Activated B cell treated with CpG ODN at 0.5 μM for 24 hours (primary cell): ENCODE measurements at regions not wholly inside any gene's neighbourhood (a gene's known extent, or its start where the extent isn't known, plus 50 kb on each side); places are given as distances from the start of the nearest gene placed in this dataset.
A peak's percentile ranks its signal among the peaks of the same experiment; 100 is the strongest.

Experiments used
- ATAC-seq: fragments of 200-7000 bp; cut with Tn5 transposase; one replicate; pipeline ENCODE4 v1.10.0; 2021; ENCODE audit warnings: low read depth, mild to moderate bottlenecking, moderate library complexity
- CTCF ChIA-PET: fragments of 350-600 bp; sonication (Branson Sonifier 250); formaldehyde crosslinking; loops from one replicate; lab custom pipeline; 2021; ENCODE audit warnings: antibody characterized with exemption; lab: Charles Lee
- POLR2A ChIA-PET: fragments of 350-600 bp; sonication (Branson Sonifier 250); formaldehyde crosslinking; loops from one replicate; lab custom pipeline; 2021; ENCODE audit warnings: antibody characterized with exemption; lab: Charles Lee
- DNase-seq: peaks from one replicate; pipeline ENCODE4 v3.0.0; 2022
- H3K27ac Mint-ChIP-seq: one replicate; pipeline ENCODE4 v1.8.0; 2020; ENCODE audit warnings: mixed read lengths
- H3K27me3 Mint-ChIP-seq: one replicate; pipeline ENCODE4 v1.8.0; 2021; ENCODE audit warnings: mixed read lengths
- H3K36me3 Mint-ChIP-seq: one replicate; pipeline ENCODE4 v1.8.0; 2021; ENCODE audit warnings: low read depth, mixed read lengths
- H3K4me1 Mint-ChIP-seq: one replicate; pipeline ENCODE4 v1.8.0; 2021; ENCODE audit warnings: mixed read lengths
- H3K4me3 Mint-ChIP-seq: one replicate; pipeline ENCODE4 v1.8.0; 2020; ENCODE audit warnings: mild to moderate bottlenecking, mixed read lengths
- H3K9me3 Mint-ChIP-seq: one replicate; pipeline ENCODE4 v1.8.0; 2020; ENCODE audit warnings: mixed read lengths
- CTCF ChIP-seq: fragments of 200-600 bp; IDR thresholded peaks from one replicate; pipeline ENCODE4 v1.8.0; 2022; ENCODE audit warnings: antibody characterized with exemption, mild to moderate bottlenecking
- intact Hi-C: fragments of 100-400 bp; cut with micrococcal nuclease; formaldehyde crosslinking; loops from one replicate; pipeline ENCODE4 v1.15.1; 2024

- Mint-ChIP-seq H3K4me1 (peaks cover 21% of the 10 kb centered on the region), H3K27me3 (peaks cover 28% of the 10 kb centered on the region), H3K36me3 (no peaks in the 10 kb centered on the region), H3K27ac (no peak overlapping the region), H3K9me3 (no peaks in the 10 kb centered on the region), H3K4me3 (peak overlapping the region; percentile 4)
- ChIA-PET CTCF (interaction anchor here (0.6 to 3.0 kb wide), 8 partner anchors 10 to 1274 kb away, joined by 3 to 9 read pairs (median 4); no protein-coding TSS in a partner anchor), POLR2A (no interaction called here)
- DNase-seq (peak; percentile 51), ATAC-seq (peak; percentile 99)
- intact Hi-C loops = loop anchor here (1.0 to 10.0 kb wide), 6 partner anchors 65 to 1570 kb away; no protein-coding TSS in a partner anchor
- peak; percentile 34 for TF ChIP-seq CTCF
Measured at GRCh38 chr13:31044364-31045285, 112.2 kb downstream of the TEX26 start.

- Mint-ChIP-seq H3K4me3 (peak overlapping the region; percentile 4), H3K9me3 (no peaks in the 10 kb centered on the region), H3K36me3 (no peaks in the 10 kb centered on the region), H3K27ac (no peak overlapping the region), H3K27me3 (peaks cover 34% of the 10 kb centered on the region), H3K4me1 (peaks cover 28% of the 10 kb centered on the region)
- CTCF ChIA-PET = interaction anchor here (0.6 to 3.0 kb wide), 4 partner anchors 9 to 911 kb away, joined by 3 to 9 read pairs (median 5); no protein-coding TSS in a partner anchor
- POLR2A ChIA-PET = no interaction called here
- no peak for TF ChIP-seq CTCF
- DNase-seq (no peak), ATAC-seq (no peak)
- intact Hi-C loops = loop anchor here (1.0 to 10.0 kb wide), 5 partner anchors 65 to 1569 kb away; no protein-coding TSS in a partner anchor
Measured at GRCh38 chr13:31043957-31044356, 111.5 kb downstream of the TEX26 start.

- DNase-seq (no peak), ATAC-seq (no peak)
- Mint-ChIP-seq H3K4me3 (no peak overlapping the region), H3K4me1 (peaks cover 37% of the 10 kb centered on the region), H3K27me3 (peaks cover 37% of the 10 kb centered on the region), H3K27ac (no peak overlapping the region), H3K9me3 (no peaks in the 10 kb centered on the region), H3K36me3 (no peaks in the 10 kb centered on the region)
- CTCF ChIA-PET = interaction anchor here (3.0 kb wide), 1 partner anchor 909 kb away, joined by 9 read pairs; no protein-coding TSS in a partner anchor
- POLR2A ChIA-PET = no interaction called here
- intact Hi-C loops = loop anchor here (5.0 to 10.0 kb wide), 3 partner anchors 685 to 1568 kb away; no protein-coding TSS in a partner anchor
- TF ChIP-seq CTCF = no peak
Measured at GRCh38 chr13:31042481-31043165, 110.2 kb downstream of the TEX26 start.

GRCh38 chr13:31042049-31042448 is 109.6 kb downstream of the TEX26 start:
- Mint-ChIP-seq H3K4me3 (no peak overlapping the region), H3K27ac (no peak overlapping the region), H3K36me3 (no peaks in the 10 kb centered on the region), H3K4me1 (peaks cover 37% of the 10 kb centered on the region), H3K9me3 (no peaks in the 10 kb centered on the region), H3K27me3 (peaks cover 37% of the 10 kb centered on the region)
- TF ChIP-seq CTCF = no peak
- CTCF ChIA-PET = interaction anchor here (3.0 kb wide), 1 partner anchor 909 kb away, joined by 9 read pairs; no protein-coding TSS in a partner anchor
- POLR2A ChIA-PET = no interaction called here
- DNase-seq (no peak), ATAC-seq (no peak)
- intact Hi-C loops = loop anchor here (5.0 to 10.0 kb wide), 3 partner anchors 685 to 1567 kb away; no protein-coding TSS in a partner anchor
